Esophagus squamous epithelium (tissue), 4 donors: ENCODE measurements at regions not wholly inside any gene's neighbourhood (a gene's known extent, or its start where the extent isn't known, plus 50 kb on each side); places are given as distances from the start of the nearest gene placed in this dataset.

Source experiments
- POLR2A ChIP-seq, 4 donors: fragments of 450-650 bp; IDR thresholded peaks; one replicate each; pipeline ENCODE4 v1.6.1; 2017; ENCODE audit warnings: antibody characterized with exemption in 4 of 4, mild to moderate bottlenecking in 4 of 4, moderate library complexity in 3 of 4
- TF ChIP-seq, protein P1 (sequence below), 6 experiments: fragments of 450-650 bp in 4 of 6; fragments of 200-600 bp in 2 of 6; sonication (generic) in 2 of 6; IDR thresholded peaks; one replicate each; pipeline ENCODE4 v1.5.1; 2016 to 2019; ENCODE audit warnings: antibody characterized with exemption in 6 of 6, mild to moderate bottlenecking in 4 of 6, moderate library complexity in 4 of 6

DNA sequence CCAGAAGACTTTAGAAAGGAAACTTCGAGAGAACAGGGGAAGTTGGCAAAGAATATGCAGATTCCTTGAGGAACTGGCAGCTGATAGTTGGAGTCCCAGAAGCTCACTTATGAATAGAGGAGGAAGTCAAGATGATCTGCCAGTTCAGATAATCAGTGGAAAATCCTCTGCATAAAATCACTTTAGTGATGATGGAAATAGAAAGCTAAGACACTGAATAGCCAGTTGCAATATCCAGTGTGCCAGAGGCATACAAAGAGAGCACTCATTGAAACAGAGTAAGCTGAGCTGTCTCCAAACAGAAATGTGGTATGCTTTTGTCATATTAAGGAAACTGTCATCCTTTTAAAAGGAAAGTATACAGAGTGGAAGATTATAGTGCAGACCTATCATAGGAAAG, 1207.6 kb downstream of the OTOL1 start:
- TF ChIP-seq POLR2A (IDR thresholded peaks at IDR 0.05), result no peak
- TF ChIP-seq, protein P1, sequence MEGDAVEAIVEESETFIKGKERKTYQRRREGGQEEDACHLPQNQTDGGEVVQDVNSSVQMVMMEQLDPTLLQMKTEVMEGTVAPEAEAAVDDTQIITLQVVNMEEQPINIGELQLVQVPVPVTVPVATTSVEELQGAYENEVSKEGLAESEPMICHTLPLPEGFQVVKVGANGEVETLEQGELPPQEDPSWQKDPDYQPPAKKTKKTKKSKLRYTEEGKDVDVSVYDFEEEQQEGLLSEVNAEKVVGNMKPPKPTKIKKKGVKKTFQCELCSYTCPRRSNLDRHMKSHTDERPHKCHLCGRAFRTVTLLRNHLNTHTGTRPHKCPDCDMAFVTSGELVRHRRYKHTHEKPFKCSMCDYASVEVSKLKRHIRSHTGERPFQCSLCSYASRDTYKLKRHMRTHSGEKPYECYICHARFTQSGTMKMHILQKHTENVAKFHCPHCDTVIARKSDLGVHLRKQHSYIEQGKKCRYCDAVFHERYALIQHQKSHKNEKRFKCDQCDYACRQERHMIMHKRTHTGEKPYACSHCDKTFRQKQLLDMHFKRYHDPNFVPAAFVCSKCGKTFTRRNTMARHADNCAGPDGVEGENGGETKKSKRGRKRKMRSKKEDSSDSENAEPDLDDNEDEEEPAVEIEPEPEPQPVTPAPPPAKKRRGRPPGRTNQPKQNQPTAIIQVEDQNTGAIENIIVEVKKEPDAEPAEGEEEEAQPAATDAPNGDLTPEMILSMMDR (IDR thresholded peaks at IDR 0.05), result no peak
